Small intestine (tissue), 7 donors: ENCODE measurements at regions not wholly inside any gene's neighbourhood (a gene's known extent, or its start where the extent isn't known, plus 50 kb on each side); places are given as distances from the start of the nearest gene placed in this dataset.

Source experiments
- DNase-seq, 2 donors: peaks; one replicate each; pipeline versions ENCODE4 v3.0.0 to v3.0.0-alpha.2; 2013
- FAIRE-seq: peaks from 2 replicates; lab custom pipeline; 2012; peaks lifted over from hg19 to GRCh38; lab: Jason Lieb, UNC
- H3K27ac ChIP-seq, 3 donors: one replicate each; pipeline ENCODE4 v1.5.1; 2013; ENCODE audit warnings: low read length in 2 of 3, mild to moderate bottlenecking in 2 of 3, control low read depth in 1 of 3, inconsistent platforms in 1 of 3, low read depth in 1 of 3, moderate library complexity in 1 of 3
- H3K27me3 ChIP-seq, 3 donors: one replicate each; pipeline ENCODE4 v1.6.1; 2013; ENCODE audit warnings: low read length in 3 of 3, inconsistent platforms in 1 of 3; ENCODE audit not compliant: control insufficient read depth in 3 of 3, insufficient read depth in 3 of 3
- H3K36me3 ChIP-seq, 3 donors: one replicate each; pipeline ENCODE4 v1.6.1; 2013; ENCODE audit warnings: low read length in 3 of 3, inconsistent platforms in 1 of 3, low read depth in 1 of 3, mild to moderate bottlenecking in 1 of 3, moderate library complexity in 1 of 3; ENCODE audit not compliant: control insufficient read depth in 3 of 3, insufficient read depth in 2 of 3
- H3K4me1 ChIP-seq, 3 donors: one replicate each; pipeline ENCODE4 v1.6.1; 2013; ENCODE audit warnings: low read length in 2 of 3, inconsistent platforms in 1 of 3, low read depth in 1 of 3, mild to moderate bottlenecking in 1 of 3, moderate library complexity in 1 of 3; ENCODE audit not compliant: control insufficient read depth in 3 of 3, insufficient read depth in 2 of 3
- H3K4me3 ChIP-seq, 3 donors: one replicate each; pipeline ENCODE4 v1.5.1; 2013; ENCODE audit warnings: low read length in 3 of 3, control low read depth in 1 of 3, inconsistent platforms in 1 of 3, low read depth in 1 of 3, mild to moderate bottlenecking in 1 of 3, moderate library complexity in 1 of 3
- H3K9me3 ChIP-seq, 2 donors: one replicate each; pipeline ENCODE4 v1.6.1; 2013; ENCODE audit warnings: low read depth in 1 of 2, low read length in 1 of 2; ENCODE audit not compliant: control insufficient read depth in 2 of 2, insufficient read depth in 1 of 2
- WGBS, 3 donors: extraction: QIAGEN DNeasy Blood & Tissue Kit; methylation state at CpG; one replicate each; pipeline ENCODE4 v1.1.7; 2013; 5-methylcytosine and 5-hydroxymethylcytosine counted together
- donor health status: healthy with polysubstance abuse.
- donor health status: control.
- donor health status: control.
- donor health status: Bipolar disorder and iron deficiency.
- donor health status: healthy.

DNA sequence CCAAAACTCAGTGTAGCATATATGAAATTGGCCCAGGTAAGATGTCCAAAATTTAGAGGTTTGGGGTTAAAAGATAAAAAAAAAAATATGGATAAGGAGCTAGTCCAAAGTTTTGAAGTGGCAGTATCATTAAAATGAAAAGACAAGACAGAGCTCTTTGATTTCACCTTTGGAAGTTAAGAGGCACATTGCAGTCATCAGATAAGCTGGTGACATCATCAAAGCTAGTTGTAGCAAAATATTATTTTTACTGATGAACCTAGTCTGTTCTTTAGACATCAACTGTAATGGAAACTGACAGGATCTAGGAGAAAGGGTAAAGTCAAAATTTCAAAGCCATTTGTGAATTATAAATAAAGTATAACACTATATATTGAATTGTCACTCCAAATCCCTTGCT, 603.7 kb upstream of the CDH8 start:
- Histone ChIP-seq H3K4me3 (no peak overlapping the region), H3K4me1 (no peaks in the 10 kb centered on the region), H3K27ac (no peak overlapping the region), H3K9me3 (peaks cover 0 to 8% of the 10 kb centered on the region in 2 donors), H3K36me3 (no peaks in the 10 kb centered on the region), H3K27me3 (no peaks in the 10 kb centered on the region)
- FAIRE-seq (no peak), DNase-seq (no peak)

DNA sequence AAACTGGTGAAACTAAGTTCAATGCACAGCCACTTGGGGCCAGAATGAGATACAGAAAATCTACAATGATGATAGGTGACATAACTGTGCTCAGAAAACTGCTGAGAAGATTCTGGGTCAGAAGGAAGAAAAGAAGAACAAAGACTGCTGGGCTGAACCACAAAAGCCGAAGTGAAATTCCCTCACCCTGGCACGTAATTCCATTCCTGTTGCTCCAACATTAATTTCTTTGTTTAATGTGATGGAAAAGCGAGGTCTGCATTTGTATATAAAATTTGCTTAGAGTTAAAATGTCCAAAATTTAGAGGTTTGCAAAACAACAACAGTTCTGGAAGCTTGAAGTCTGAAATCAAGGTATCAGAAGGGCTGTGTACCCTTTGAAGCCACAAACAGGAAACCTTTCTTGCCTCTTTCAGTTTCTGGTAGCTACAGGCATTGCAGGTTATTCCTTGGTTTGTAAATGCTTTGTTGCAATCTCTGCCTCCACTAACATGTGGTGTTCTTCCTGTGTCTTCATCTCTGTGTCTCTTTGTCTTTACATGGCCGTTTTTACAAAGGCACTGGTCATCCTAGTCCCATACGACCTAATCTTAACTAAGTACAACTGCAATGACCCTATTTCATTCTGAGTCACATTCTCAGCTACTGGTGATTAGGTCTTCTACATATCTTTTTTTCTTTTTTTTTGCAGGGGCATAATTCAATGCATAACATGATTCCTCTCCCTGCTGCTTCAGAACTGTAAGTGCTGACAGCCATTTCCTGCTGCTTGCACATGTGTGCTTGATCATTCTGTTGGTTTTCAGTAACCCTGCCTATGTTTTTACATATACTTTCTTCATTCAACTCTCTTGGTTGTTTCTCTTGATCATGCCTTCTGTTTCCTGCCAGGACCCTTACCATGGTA, 603.0 kb upstream of the CDH8 start:
- FAIRE-seq: no peak
- Histone ChIP-seq H3K27me3 (no peaks in the 10 kb centered on the region), H3K27ac (no peak overlapping the region), H3K36me3 (no peaks in the 10 kb centered on the region), H3K9me3 (peaks cover 0 to 3% of the 10 kb centered on the region in 2 donors), H3K4me1 (no peaks in the 10 kb centered on the region), H3K4me3 (no peak overlapping the region)
- DNase-seq: no peak
- 43 to 62% (median 54%) methylated on average over 5 of the region's 5 CpGs for WGBS, 3 donors

DNA sequence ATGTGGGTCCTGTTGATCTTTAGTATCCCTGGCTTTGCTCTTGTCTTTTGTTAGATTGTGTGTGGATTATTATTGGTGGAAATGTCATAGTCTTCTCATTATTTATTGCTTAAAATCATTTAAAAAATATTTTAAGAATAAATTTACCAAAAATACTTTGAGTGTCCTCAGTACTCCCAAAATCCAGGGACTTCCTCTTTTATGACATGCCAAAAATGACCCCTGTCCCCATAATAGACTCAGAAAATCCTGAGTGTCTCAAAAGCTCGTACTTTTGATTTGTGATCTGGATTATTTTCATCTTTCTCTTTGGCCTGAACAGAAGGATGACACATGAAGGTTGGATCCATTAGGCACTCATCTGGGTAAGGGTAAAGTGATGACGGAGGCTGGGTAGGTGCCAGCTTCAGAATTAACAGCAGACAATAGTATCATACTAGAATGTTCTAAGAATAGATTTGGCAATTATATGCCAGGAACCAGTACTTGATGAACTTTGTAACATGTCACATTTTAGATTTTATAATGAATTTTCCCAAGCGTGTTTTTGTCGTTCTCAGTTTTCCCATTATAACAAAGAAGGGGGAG, 602.2 kb upstream of the CDH8 start:
- no peaks in the 10 kb centered on the region for H3K27me3 ChIP-seq
- H3K4me1 ChIP-seq: no peaks in the 10 kb centered on the region
- no peak for FAIRE-seq
- H3K4me3 ChIP-seq: no peak overlapping the region
- no peak for DNase-seq
- 47 to 56% (median 53%) methylated on average over 4 of the region's 4 CpGs for WGBS, 3 donors
- no peaks in the 10 kb centered on the region for H3K9me3 ChIP-seq
- H3K36me3 ChIP-seq: no peaks in the 10 kb centered on the region
- H3K27ac ChIP-seq: no peak overlapping the region

DNA sequence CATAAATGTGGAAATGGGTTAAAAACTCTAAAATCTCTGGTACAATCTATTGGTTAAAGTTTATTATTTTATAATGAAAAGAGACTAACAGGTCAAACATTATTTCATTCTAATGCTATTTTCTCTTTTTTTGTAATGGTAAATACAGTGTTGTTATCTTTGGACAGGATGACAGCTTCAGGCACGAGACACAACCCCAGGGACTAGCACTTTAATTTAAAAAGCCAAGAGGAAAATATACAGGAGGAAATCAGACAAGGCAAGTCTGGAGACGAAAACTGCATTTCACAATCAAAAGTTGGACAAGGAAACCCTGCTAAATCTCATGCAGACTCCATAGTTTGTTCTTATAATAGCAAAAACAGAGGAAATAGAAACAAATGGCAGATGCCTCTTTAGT, 589.1 kb upstream of the CDH8 start:
- H3K27ac ChIP-seq: no peak overlapping the region
- no peaks in the 10 kb centered on the region for H3K9me3 ChIP-seq
- no peaks in the 10 kb centered on the region for H3K36me3 ChIP-seq
- DNase-seq (no peak), FAIRE-seq (no peak)
- H3K4me1 ChIP-seq: no peaks in the 10 kb centered on the region
- H3K4me3 ChIP-seq: no peak overlapping the region
- no peaks in the 10 kb centered on the region for H3K27me3 ChIP-seq
- WGBS, 3 donors: 15 to 23% (median 18%) methylated on average over 2 of the region's 2 CpGs

DNA sequence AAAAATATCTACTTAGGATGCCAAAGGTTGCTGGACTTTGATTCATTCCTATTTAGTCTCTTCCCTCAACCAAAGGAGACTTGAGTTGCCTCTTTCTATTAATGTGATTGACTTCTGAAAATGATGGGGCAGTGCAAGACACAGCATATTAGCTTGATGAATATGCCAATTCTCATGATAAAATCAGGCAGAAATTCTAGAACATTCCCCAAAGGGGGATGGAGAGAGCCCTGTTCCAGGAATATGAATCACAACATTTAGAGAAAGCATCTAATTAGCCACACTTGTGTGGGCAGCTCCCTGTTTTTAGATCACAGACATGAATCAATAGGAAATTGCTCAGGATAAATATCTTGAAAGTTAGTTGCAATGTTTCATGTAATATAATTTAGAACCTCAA, 584.0 kb upstream of the CDH8 start:
- Histone ChIP-seq H3K27me3 (no peaks in the 10 kb centered on the region), H3K4me1 (no peaks in the 10 kb centered on the region), H3K36me3 (no peaks in the 10 kb centered on the region), H3K27ac (no peak overlapping the region), H3K9me3 (no peaks in the 10 kb centered on the region), H3K4me3 (no peak overlapping the region)
- no peak for DNase-seq
- no peak for FAIRE-seq

DNA sequence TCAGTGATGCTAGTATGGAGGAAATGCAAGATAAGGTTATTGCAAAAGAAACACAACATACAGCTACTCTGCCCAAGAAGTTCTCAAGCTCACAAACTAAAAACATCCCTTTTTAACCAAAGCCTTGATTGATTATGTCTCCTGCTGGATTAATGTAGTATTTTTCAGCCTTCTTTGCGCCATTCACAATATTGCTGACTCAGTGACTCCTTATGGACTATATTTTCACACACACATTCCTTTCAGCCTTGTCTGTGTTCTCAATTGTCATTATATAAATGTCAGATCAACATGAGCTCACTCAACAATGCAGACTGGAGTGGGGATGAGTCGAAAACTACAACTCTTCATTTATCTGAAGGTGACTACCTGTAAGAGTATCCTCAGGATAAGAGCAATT, 579.3 kb upstream of the CDH8 start:
- 36 to 63% (median 45%) methylated on average over 2 of the region's 2 CpGs for WGBS, 3 donors
- Histone ChIP-seq H3K27ac (no peak overlapping the region), H3K4me1 (no peaks in the 10 kb centered on the region), H3K36me3 (no peaks in the 10 kb centered on the region), H3K4me3 (no peak overlapping the region), H3K27me3 (no peaks in the 10 kb centered on the region), H3K9me3 (peaks cover 0 to 2% of the 10 kb centered on the region in 2 donors)
- DNase-seq (no peak), FAIRE-seq (no peak)

DNA sequence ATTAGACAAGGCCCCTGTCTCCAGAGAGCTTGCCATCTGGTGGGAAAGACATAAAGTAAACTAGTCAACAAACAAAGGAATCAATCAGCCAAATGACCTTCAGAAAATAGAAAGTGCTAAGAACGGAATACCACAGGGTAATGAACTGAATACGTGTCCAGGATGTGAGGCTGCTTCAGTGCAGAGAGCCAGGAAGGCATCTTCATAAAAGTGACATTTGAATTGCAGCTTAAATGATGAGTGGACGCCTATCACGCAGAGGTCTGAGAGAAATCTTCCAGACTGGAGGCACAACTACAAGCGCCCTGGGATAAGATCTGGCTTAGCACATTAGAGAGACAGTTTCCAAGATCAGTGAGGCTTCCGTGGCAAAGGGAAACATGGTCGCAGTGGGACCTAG, 574.1 kb upstream of the CDH8 start:
- no peak for FAIRE-seq
- WGBS, 3 donors: 59 to 80% (median 74%) methylated on average over 7 of the region's 7 CpGs

DNA sequence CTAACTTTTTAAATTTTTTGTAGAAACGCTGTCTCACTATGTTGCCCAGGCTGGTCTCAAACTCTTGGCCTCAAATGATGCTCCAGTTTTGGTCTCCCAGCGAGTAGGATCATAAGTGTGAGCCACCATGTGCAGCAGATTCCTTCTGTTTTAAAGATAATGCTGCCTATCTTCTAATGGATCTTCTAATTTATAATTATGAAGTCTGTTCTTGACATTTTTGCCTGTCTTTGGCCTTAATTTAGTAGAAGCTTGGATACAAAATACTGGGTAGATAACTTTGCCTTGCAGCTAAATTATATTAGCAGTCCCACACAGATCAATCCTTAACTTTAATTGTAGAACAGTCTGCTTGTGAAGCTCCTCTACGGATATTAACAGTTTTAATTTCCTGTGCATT, 566.6 kb upstream of the CDH8 start:
- H3K36me3 ChIP-seq: no peaks in the 10 kb centered on the region
- FAIRE-seq (no peak), DNase-seq (no peak)
- H3K4me3 ChIP-seq: no peak overlapping the region
- WGBS, 3 donors: 59 to 76% (median 64%) methylated on average over 3 of the region's 3 CpGs
- H3K4me1 ChIP-seq: no peaks in the 10 kb centered on the region
- no peaks in the 10 kb centered on the region for H3K9me3 ChIP-seq
- H3K27ac ChIP-seq: no peak overlapping the region
- H3K27me3 ChIP-seq: no peaks in the 10 kb centered on the region

More for the DNA sequence above, 574.1 kb upstream of the CDH8 start:
- Histone ChIP-seq H3K4me3 (no peak overlapping the region), H3K27me3 (no peaks in the 10 kb centered on the region), H3K9me3 (peaks cover 0 to 2% of the 10 kb centered on the region in 2 donors), H3K36me3 (no peaks in the 10 kb centered on the region), H3K4me1 (no peaks in the 10 kb centered on the region), H3K27ac (no peak overlapping the region)
- DNase-seq: no peak
